ENCODE measurements at regions not wholly inside any gene's neighbourhood (a gene's known extent, or its start where the extent isn't known, plus 50 kb on each side); places are given as distances from the start of the nearest gene placed in this dataset.

GRCh38 chr12:14264778-14265177 lies 100.7 kb upstream of the ATF7IP start:
- Histone ChIP-seq H3K36me3 (ENCODE audit: control insufficient read depth, insufficient read depth, low read length) (no peaks in the 10 kb centered on the region), H3K4me3 (ENCODE audit: low read depth, low read length) (no peak overlapping the region), H3K27me3 (ENCODE audit: control insufficient read depth, insufficient read depth, low read length) (no peaks in the 10 kb centered on the region)
- ChIA-PET CTCF (no interaction called here), POLR2A (no interaction called here)
- TF ChIP-seq CTCF (IDR thresholded peaks at IDR 0.05; ENCODE audit: insufficient read depth, low read depth, low read length), result no peak
- no peak for DNase-seq (ENCODE audit: low read depth)

GRCh38 chr12:14268120-14268515 lies 97.4 kb upstream of the ATF7IP start:
- POLR2A ChIA-PET, result no interaction called here
- H3K36me3 ChIP-seq (ENCODE audit: control insufficient read depth, insufficient read depth, low read length), result no peaks in the 10 kb centered on the region
- no peak for TF ChIP-seq CTCF (IDR thresholded peaks at IDR 0.05; ENCODE audit: insufficient read depth, low read depth, low read length)
- CTCF ChIA-PET, result no interaction called here
- DNase-seq (ENCODE audit: low read depth), result no peak
- H3K27me3 ChIP-seq (ENCODE audit: control insufficient read depth, insufficient read depth, low read length), result no peaks in the 10 kb centered on the region
- no peak overlapping the region for H3K4me3 ChIP-seq (ENCODE audit: low read depth, low read length)

GRCh38 chr12:14270392-14270791 lies 95.1 kb upstream of the ATF7IP start:
- H3K36me3 ChIP-seq (ENCODE audit: control insufficient read depth, insufficient read depth, low read length), result no peaks in the 10 kb centered on the region
- no peaks in the 10 kb centered on the region for H3K27me3 ChIP-seq (ENCODE audit: control insufficient read depth, insufficient read depth, low read length)
- TF ChIP-seq CTCF (IDR thresholded peaks at IDR 0.05; ENCODE audit: insufficient read depth, low read depth, low read length), result no peak
- no peak for DNase-seq (ENCODE audit: low read depth)
- ChIA-PET CTCF (no interaction called here), POLR2A (no interaction called here)
- H3K4me3 ChIP-seq (ENCODE audit: low read depth, low read length), result no peak overlapping the region

- ChIA-PET CTCF (interaction anchor here (0.6 to 2.0 kb wide), 5 partner anchors 11 to 738 kb away, joined by 3 to 8 read pairs (median 3); partner anchors contain the start of gene ATF7IP), POLR2A (no interaction called here)
- no peak for TF ChIP-seq CTCF (IDR thresholded peaks at IDR 0.05; ENCODE audit: insufficient read depth, low read depth, low read length)
- Histone ChIP-seq H3K4me3 (ENCODE audit: low read depth, low read length) (no peak overlapping the region), H3K36me3 (ENCODE audit: control insufficient read depth, insufficient read depth, low read length) (no peaks in the 10 kb centered on the region), H3K27me3 (ENCODE audit: control insufficient read depth, insufficient read depth, low read length) (no peaks in the 10 kb centered on the region)
- DNase-seq (ENCODE audit: low read depth), result no peak
These were observed 92.2 kb upstream of the ATF7IP start for GRCh38 chr12:14272956-14273912.

- POLR2A ChIA-PET, result no interaction called here
These were observed 91.6 kb upstream of the ATF7IP start for GRCh38 chr12:14273913-14274311.

More at GRCh38 chr12:14273913-14274311, 91.6 kb upstream of the ATF7IP start:
- Histone ChIP-seq H3K36me3 (ENCODE audit: control insufficient read depth, insufficient read depth, low read length) (no peaks in the 10 kb centered on the region), H3K4me3 (ENCODE audit: low read depth, low read length) (no peak overlapping the region), H3K27me3 (ENCODE audit: control insufficient read depth, insufficient read depth, low read length) (no peaks in the 10 kb centered on the region)
- no peak for TF ChIP-seq CTCF (IDR thresholded peaks at IDR 0.05; ENCODE audit: insufficient read depth, low read depth, low read length)
- no peak for DNase-seq (ENCODE audit: low read depth)
- CTCF ChIA-PET, result interaction anchor here (0.6 to 2.0 kb wide), 4 partner anchors 11 to 739 kb away, joined by 3 to 8 read pairs (median 4); partner anchors contain the start of gene ATF7IP

Data from BJ (cell line).